ENCODE measurements at regions not wholly inside any gene's neighbourhood (a gene's known extent, or its start where the extent isn't known, plus 50 kb on each side); places are given as distances from the start of the nearest gene placed in this dataset.

GRCh38 chr12:75814851-75815754 lies 216.5 kb downstream of the PHLDA1 start:
- Histone ChIP-seq H3K36me3 (replicated peaks in 1 of 2; ENCODE audit: control insufficient read depth in 1 of 2, insufficient read depth in 2 of 2, low read length in 1 of 2) (no peaks in the 10 kb centered on the region), H3F3A (replicated peaks; ENCODE audit: insufficient read depth) (peaks cover 6% of the 10 kb centered on the region), H3K4me2 (peak overlapping the region; percentile 57; the same call in 1 of the 2 replicates), H3K79me2 (ENCODE audit: insufficient read depth) (no peaks in the 10 kb centered on the region), H3K4me1 (ENCODE audit: control insufficient read depth in 1 of 2, insufficient read depth in 2 of 2, low read depth in 1 of 2, low read length in 1 of 2) (peaks cover 23 to 30% of the 10 kb centered on the region in 2 experiments), H3K9ac (peak overlapping the region; percentile 29), H3K27me3 (ENCODE audit: insufficient read depth) (no peaks in the 10 kb centered on the region), H3K9me3 (no peaks in the 10 kb centered on the region), H3K9me2 (no peaks in the 10 kb centered on the region), H2AFZ (ENCODE audit: low read depth) (0 out of 2 replicates have a peak overlapping the region, but pooled peaks have one; percentile 1), H3K4me3 (ENCODE audit: low read depth in 2 of 2, low read length in 1 of 2) (no peak overlapping the region), H3K27ac (ENCODE audit: low read depth in 2 of 2, low read length in 1 of 2) (peak overlapping the region; percentile 75 to 81), H4K20me1 (ENCODE audit: insufficient read depth) (no peaks in the 10 kb centered on the region)
- CTCF ChIA-PET = interaction anchor here (1.0 to 2.2 kb wide), 6 partner anchors 12 to 289 kb away, joined by 3 to 6 read pairs (median 4); partner anchors contain the start of gene PHLDA1
- POLR2A ChIA-PET = interaction anchor here (0.8 kb wide), 1 partner anchor 533 kb away, joined by 3 read pairs; the partner anchor contains the start of gene BBS10
- peak; percentile 40 for DNase-seq
- WGBS (ENCODE audit: low lambda C conversion rate) = 27% methylated on average over 6 of the region's 6 CpGs
- TF ChIP-seq EP300 (IDR thresholded peaks at IDR 0.05; ENCODE audit: borderline replicate concordance in 1 of 2, low read depth in 1 of 2, low read length in 1 of 2) (peak in 1 of 2 experiments; percentile 59; a peak in 1 of 4 replicates), IRF3 (IDR thresholded peaks at IDR 0.05; ENCODE audit: low read depth, low read length) (no peak), RFX5 (IDR thresholded peaks at IDR 0.05; ENCODE audit: low read length) (no peak), YY1 (IDR thresholded peaks at IDR 0.05; ENCODE audit: low read depth) (no peak), POLR2AphosphoS5 (IDR thresholded peaks at IDR 0.05; ENCODE audit: low read depth, low read length) (no peak), MAX (IDR thresholded peaks at IDR 0.05; ENCODE audit: low read depth) (peak; percentile 70; the same call in 1 of the 2 replicates), TCF12 (IDR thresholded peaks at IDR 0.05) (peak; percentile 51), CTCF (IDR thresholded peaks at IDR 0.05) (no peak), RCOR1 (IDR thresholded peaks at IDR 0.05; ENCODE audit: low read length) (0 out of 2 replicates have a peak, but pooled peaks have one; percentile 16), FOXJ3 (CRISPR knock-in tag; IDR thresholded peaks at IDR 0.05) (no peak), NFIC (IDR thresholded peaks at IDR 0.05; ENCODE audit: borderline replicate concordance) (no peak), REST (IDR thresholded peaks at IDR 0.05; ENCODE audit: low read depth, low read length) (no peak), RAD21 (IDR thresholded peaks at IDR 0.05; ENCODE audit: low read length) (no peak), FOSL2 (IDR thresholded peaks at IDR 0.05; ENCODE audit: borderline replicate concordance, low read depth) (peak; percentile 29; the same call in 1 of the 2 replicates), GATA2 (CRISPR knock-in tag; IDR thresholded peaks at IDR 0.05) (0 out of 2 replicates have a peak, but pooled peaks have one; percentile 32), ELF1 (IDR thresholded peaks at IDR 0.05) (no peak), CHD2 (IDR thresholded peaks at IDR 0.05; ENCODE audit: low read length, partially characterized antibody) (no peak), JUND (IDR thresholded peaks at IDR 0.05) (peak; percentile 20; the same call in 1 of the 2 replicates), NRF1 (IDR thresholded peaks at IDR 0.05; ENCODE audit: low read depth, low read length) (no peak), EZH2phosphoT487 (IDR thresholded peaks at IDR 0.05; ENCODE audit: borderline replicate concordance, low read depth) (no peak), ZBTB33 (IDR thresholded peaks at IDR 0.05; ENCODE audit: borderline replicate concordance, low read depth) (no peak), MXI1 (IDR thresholded peaks at IDR 0.05; ENCODE audit: low read depth, low read length) (peak; percentile 67), SMC3 (IDR thresholded peaks at IDR 0.05; ENCODE audit: low read depth, low read length) (peak; percentile 20; the same call in 1 of the 2 replicates), SIN3A (IDR thresholded peaks at IDR 0.05; ENCODE audit: borderline replicate concordance, low read depth, low read length) (no peak)
